Endothelial cell of umbilical vein (primary cell): ENCODE measurements at regions not wholly inside any gene's neighbourhood (a gene's known extent, or its start where the extent isn't known, plus 50 kb on each side); places are given as distances from the start of the nearest gene placed in this dataset.

Experiments used
- BruUV-seq: library from RNA; stranded (reverse); fragments of 400-500 nt; replicated peaks from 2 replicates; lab custom pipeline; 2021; lab: Mats Ljungman, UMichigan
- CTCF ChIA-PET: fragments of 300-600, 350-600 bp; sonication (Branson Sonifier 250); formaldehyde crosslinking; loops from one replicate; lab custom pipeline; 2021; ENCODE audit warnings: antibody characterized with exemption, inconsistent platforms; lab: Charles Lee
- POLR2A ChIA-PET: fragments of 300-600, 350-600 bp; sonication (Branson Sonifier 250); formaldehyde crosslinking; loops from one replicate; lab custom pipeline; 2021; ENCODE audit warnings: antibody characterized with exemption, inconsistent platforms; lab: Charles Lee
- DNase-seq: peaks from one replicate; pipeline ENCODE4 v3.0.0-alpha.2; 2011; ENCODE audit warnings: low read depth, low spot score
- FAIRE-seq: peaks from 2 replicates; lab custom pipeline; 2011; peaks lifted over from hg19 to GRCh38; lab: Jason Lieb, UNC
- H2AFZ ChIP-seq: 2 replicates; pipeline ENCODE4 v1.6.0; 2012; ENCODE audit warnings: low read depth, low read length, control low read depth, inconsistent platforms
- H3K27ac ChIP-seq: 2 replicates; pipeline ENCODE4 v1.5.1; 2011; ENCODE audit warnings: low read depth, mild to moderate bottlenecking, control low read depth, low read length, moderate library complexity; ENCODE audit not compliant: insufficient read depth
- H3K27me3 ChIP-seq, 2 experiments: 2 replicates each; pipeline versions ENCODE4 v1.6.0 to v1.6.1; 2011; ENCODE audit warnings: low read length in 2 of 2, mixed read lengths in 1 of 2; ENCODE audit not compliant: control insufficient read depth in 2 of 2, insufficient read depth in 2 of 2
- H3K36me3 ChIP-seq, 2 experiments: 2 replicates in 1 of 2; 3 replicates in 1 of 2; pipeline ENCODE4 v1.5.1; 2011; ENCODE audit warnings: low read length in 2 of 2, mild to moderate bottlenecking in 1 of 2, moderate library complexity in 1 of 2; ENCODE audit not compliant: control insufficient read depth in 2 of 2, insufficient read depth in 2 of 2; ENCODE audit errors: extremely low read depth in 1 of 2
- H3K4me1 ChIP-seq: 3 replicates; pipeline ENCODE4 v1.5.1; 2011; ENCODE audit warnings: mild to moderate bottlenecking, low read length; ENCODE audit not compliant: control insufficient read depth, insufficient read depth; ENCODE audit errors: extremely low read depth
- H3K4me2 ChIP-seq: 2 replicates; pipeline ENCODE4 v1.6.1; 2011; ENCODE audit warnings: low read length, control low read depth, mixed read lengths; ENCODE audit not compliant: insufficient read depth
- H3K4me3 ChIP-seq, 3 experiments: fragments of 200-600 bp in 1 of 3; sonication (generic), shearing (Covaris generic) in 1 of 3; replicated peaks in 1 of 3; 2 replicates each; pipeline ENCODE4 v1.5.1; 2011 to 2016; ENCODE audit warnings: control low read depth in 3 of 3, low read length in 3 of 3, mild to moderate bottlenecking in 2 of 3, inconsistent platforms in 1 of 3, low read depth in 1 of 3, moderate library complexity in 1 of 3; ENCODE audit not compliant: insufficient read depth in 1 of 3
- H3K79me2 ChIP-seq: 2 replicates; pipeline ENCODE4 v1.6.0; 2012; ENCODE audit warnings: low read length, inconsistent platforms; ENCODE audit not compliant: control insufficient read depth, insufficient read depth
- H3K9ac ChIP-seq: replicated peaks from 2 replicates; pipeline ENCODE3; 2011; ENCODE audit warnings: low read length, control low read depth; ENCODE audit not compliant: insufficient read depth; ENCODE audit errors: extremely low read depth
- H3K9me1 ChIP-seq: replicated peaks from 3 replicates; pipeline ENCODE4 v1.6.0; 2011; ENCODE audit warnings: mild to moderate bottlenecking, low read length; ENCODE audit not compliant: control insufficient read depth, insufficient read depth; ENCODE audit errors: extremely low read depth
- H3K9me3 ChIP-seq: replicated peaks from 2 replicates; pipeline ENCODE4 v1.5.1; 2012; ENCODE audit warnings: low read length, inconsistent platforms; ENCODE audit not compliant: control insufficient read depth, insufficient read depth
- H4K20me1 ChIP-seq: replicated peaks from 2 replicates; pipeline ENCODE3; 2011; ENCODE audit warnings: mild to moderate bottlenecking, low read length; ENCODE audit not compliant: control insufficient read depth, insufficient read depth; ENCODE audit errors: extremely low read depth
- EZH2 ChIP-seq: IDR thresholded peaks from 2 replicates; pipeline ENCODE4 v1.6.1; 2012; ENCODE audit warnings: borderline replicate concordance, low read depth, mild to moderate bottlenecking, moderate library complexity, low read length, inconsistent platforms; ENCODE audit not compliant: severe bottlenecking
- FOS ChIP-seq: IDR thresholded peaks from 2 replicates; pipeline ENCODE4 v1.6.1; 2011; ENCODE audit warnings: mild to moderate bottlenecking, low read length, moderate library complexity, borderline replicate concordance; ENCODE audit not compliant: insufficient read depth
- GATA2 ChIP-seq: IDR thresholded peaks from 2 replicates; pipeline ENCODE4 v1.7.0; 2011; ENCODE audit warnings: low read depth, mild to moderate bottlenecking, moderate library complexity, mixed read lengths, low read length; ENCODE audit not compliant: insufficient read length, insufficient read depth
- JUN ChIP-seq: IDR thresholded peaks from 2 replicates; pipeline ENCODE4 v1.6.1; 2011; ENCODE audit warnings: borderline replicate concordance, low read depth; ENCODE audit not compliant: insufficient read length, insufficient read depth
- MYC ChIP-seq: IDR thresholded peaks from one replicate; pipeline ENCODE4 v1.6.1; 2011; ENCODE audit warnings: mild to moderate bottlenecking, low read depth, low read length
- POLR2A ChIP-seq: IDR thresholded peaks from 2 replicates; pipeline ENCODE4 v1.6.1; 2012; ENCODE audit warnings: low read depth, mild to moderate bottlenecking, control low read depth, low read length
- POLR2AphosphoS5 ChIP-seq: IDR thresholded peaks from 2 replicates; pipeline ENCODE4 v1.6.1; 2012; ENCODE audit warnings: low read depth, mild to moderate bottlenecking, control low read depth, low read length, moderate library complexity; ENCODE audit not compliant: insufficient read depth
- dilution Hi-C: fragments of 300-500 bp; cut with MboI; formaldehyde crosslinking; loops from one replicate; pipeline ENCODE4 v1.15.0; 2019; ENCODE audit warnings: low sequenced_read_pairs; ENCODE audit not compliant: extremely low pct_ligation_motif_present
- intact Hi-C: fragments of 100-400 bp; cut with micrococcal nuclease; formaldehyde crosslinking; loops from one replicate; pipeline ENCODE4 v1.10.0; 2022
- TF ChIP-seq, protein P1 (sequence below), 2 donors: IDR thresholded peaks; 1 replicate in 1 of 2; 2 replicates in 1 of 2; pipeline ENCODE4 v1.5.1; 2011; ENCODE audit warnings: low read length in 2 of 2, mild to moderate bottlenecking in 2 of 2, moderate library complexity in 2 of 2, control low read depth in 1 of 2, inconsistent platforms in 1 of 2, low read depth in 1 of 2; ENCODE audit not compliant: insufficient read depth in 1 of 2; ENCODE audit errors: extremely low read depth in 1 of 2
- TF ChIP-seq, protein P2 (sequence below): IDR thresholded peaks from 2 replicates; pipeline ENCODE4 v1.6.1; 2011; ENCODE audit not compliant: insufficient read depth, insufficient read length

DNA sequence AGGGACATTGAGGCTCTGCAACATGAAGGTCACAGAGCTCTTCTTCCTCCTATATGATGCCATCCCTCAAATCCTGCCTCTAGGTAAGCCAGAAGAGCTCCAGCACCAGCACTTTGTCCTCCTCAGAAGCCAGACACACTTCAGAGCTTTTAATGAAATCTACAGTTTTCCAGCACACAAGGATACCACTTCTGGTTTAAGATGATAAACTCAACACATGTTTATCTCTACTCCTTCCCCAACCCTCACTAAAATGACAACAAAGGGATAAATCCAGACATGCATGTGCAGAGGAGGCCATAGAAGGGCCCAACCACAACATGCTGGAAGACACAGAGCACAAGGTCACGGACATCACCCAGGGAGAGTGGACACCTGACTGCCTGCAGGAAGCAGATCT, 195.3 kb downstream of the USP12 start:
- TF ChIP-seq EZH2 (no peak), JUN (no peak), MYC (no peak), FOS (no peak), POLR2A (no peak), GATA2 (no peak), POLR2AphosphoS5 (no peak)
- TF ChIP-seq, protein P1, sequence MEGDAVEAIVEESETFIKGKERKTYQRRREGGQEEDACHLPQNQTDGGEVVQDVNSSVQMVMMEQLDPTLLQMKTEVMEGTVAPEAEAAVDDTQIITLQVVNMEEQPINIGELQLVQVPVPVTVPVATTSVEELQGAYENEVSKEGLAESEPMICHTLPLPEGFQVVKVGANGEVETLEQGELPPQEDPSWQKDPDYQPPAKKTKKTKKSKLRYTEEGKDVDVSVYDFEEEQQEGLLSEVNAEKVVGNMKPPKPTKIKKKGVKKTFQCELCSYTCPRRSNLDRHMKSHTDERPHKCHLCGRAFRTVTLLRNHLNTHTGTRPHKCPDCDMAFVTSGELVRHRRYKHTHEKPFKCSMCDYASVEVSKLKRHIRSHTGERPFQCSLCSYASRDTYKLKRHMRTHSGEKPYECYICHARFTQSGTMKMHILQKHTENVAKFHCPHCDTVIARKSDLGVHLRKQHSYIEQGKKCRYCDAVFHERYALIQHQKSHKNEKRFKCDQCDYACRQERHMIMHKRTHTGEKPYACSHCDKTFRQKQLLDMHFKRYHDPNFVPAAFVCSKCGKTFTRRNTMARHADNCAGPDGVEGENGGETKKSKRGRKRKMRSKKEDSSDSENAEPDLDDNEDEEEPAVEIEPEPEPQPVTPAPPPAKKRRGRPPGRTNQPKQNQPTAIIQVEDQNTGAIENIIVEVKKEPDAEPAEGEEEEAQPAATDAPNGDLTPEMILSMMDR (IDR thresholded peaks at IDR 0.05; ENCODE audit: extremely low read depth in 1 of 2, insufficient read depth in 1 of 2, low read depth in 1 of 2, low read length in 2 of 2) = no peak
- TF ChIP-seq, protein P2, sequence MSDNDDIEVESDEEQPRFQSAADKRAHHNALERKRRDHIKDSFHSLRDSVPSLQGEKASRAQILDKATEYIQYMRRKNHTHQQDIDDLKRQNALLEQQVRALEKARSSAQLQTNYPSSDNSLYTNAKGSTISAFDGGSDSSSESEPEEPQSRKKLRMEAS = no peak
- dilution Hi-C loops = no loop called here

More for the DNA sequence above, 195.3 kb downstream of the USP12 start:
- intact Hi-C loops = no loop called here
- no peaks in the 10 kb centered on the region for H3K79me2 ChIP-seq
- no peak overlapping the region for H3K4me2 ChIP-seq
- ChIA-PET CTCF (interaction anchor here (0.6 to 1.7 kb wide), 4 partner anchors 9 to 850 kb away, joined by 3 to 6 read pairs (median 4); no protein-coding TSS in a partner anchor), POLR2A (no interaction called here)
- no peak overlapping the region for H3K27ac ChIP-seq
- FAIRE-seq = no peak
- H3K4me3 ChIP-seq = no peak overlapping the region
- no TSS peak for BruUV-seq
- no peaks in the 10 kb centered on the region for H3K9me1 ChIP-seq
- H3K9ac ChIP-seq = no peak overlapping the region
- H3K4me1 ChIP-seq = no peaks in the 10 kb centered on the region
- no peaks in the 10 kb centered on the region for H3K36me3 ChIP-seq
- H2AFZ ChIP-seq = no peak overlapping the region
- no peaks in the 10 kb centered on the region for H3K9me3 ChIP-seq
- no peak for DNase-seq
- no peaks in the 10 kb centered on the region for H3K27me3 ChIP-seq
- H4K20me1 ChIP-seq = no peaks in the 10 kb centered on the region
